HG03460 (cell line): ENCODE measurements at regions not wholly inside any gene's neighbourhood (a gene's known extent, or its start where the extent isn't known, plus 50 kb on each side); places are given as distances from the start of the nearest gene placed in this dataset.
"Not testable (repeated sequence)": the region's sequence is repeated elsewhere in the genome, so short reads cannot be mapped to it uniquely, and the experiment has no call there.

ENCODE experiments used
- ATAC-seq: cut with Tn5 transposase; IDR thresholded peaks from one replicate; pipeline ENCODE4 v1.9.1; 2021; ENCODE audit not compliant: unreplicated experiment

DNA sequence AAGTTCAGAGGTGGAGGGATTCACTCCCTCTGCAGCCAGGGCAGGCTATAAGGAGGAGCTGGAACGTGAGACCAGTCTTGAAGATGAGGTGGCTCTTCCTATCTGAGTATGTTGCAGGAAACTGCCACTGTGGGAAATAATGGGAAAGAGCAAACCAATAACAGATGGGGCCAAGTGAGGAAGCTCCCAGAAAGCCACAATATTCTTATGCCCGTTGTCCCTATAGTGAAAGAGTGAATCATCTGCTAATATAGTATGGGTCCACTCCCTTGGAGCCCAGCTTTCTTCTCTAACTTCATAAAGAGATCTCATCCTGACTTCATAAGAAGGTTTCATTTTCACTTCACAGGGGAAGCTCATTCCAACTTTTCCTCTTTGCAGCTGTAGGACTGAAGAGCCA, 206.4 kb downstream of the BLID start:
- ATAC-seq = no peak

DNA sequence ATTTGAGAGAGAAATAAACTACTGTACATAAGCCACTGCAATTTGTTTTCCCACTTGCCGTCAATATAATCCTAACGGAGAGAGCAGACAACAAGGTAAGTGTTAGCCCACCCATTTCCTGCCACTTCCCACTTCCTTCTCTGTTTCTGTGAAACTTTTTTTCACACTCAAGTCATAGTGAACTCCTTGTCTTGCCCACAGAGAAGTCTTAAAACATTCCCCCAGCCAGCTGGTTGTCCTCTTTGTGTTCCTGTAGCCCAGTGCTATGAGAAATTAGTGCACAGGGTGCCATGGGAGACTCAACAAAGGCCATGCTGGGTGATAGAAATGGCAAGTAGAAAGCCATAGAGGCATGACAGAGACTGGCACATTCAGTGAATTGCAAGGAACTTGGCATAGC, 208.6 kb downstream of the BLID start:
- ATAC-seq = no peak

DNA sequence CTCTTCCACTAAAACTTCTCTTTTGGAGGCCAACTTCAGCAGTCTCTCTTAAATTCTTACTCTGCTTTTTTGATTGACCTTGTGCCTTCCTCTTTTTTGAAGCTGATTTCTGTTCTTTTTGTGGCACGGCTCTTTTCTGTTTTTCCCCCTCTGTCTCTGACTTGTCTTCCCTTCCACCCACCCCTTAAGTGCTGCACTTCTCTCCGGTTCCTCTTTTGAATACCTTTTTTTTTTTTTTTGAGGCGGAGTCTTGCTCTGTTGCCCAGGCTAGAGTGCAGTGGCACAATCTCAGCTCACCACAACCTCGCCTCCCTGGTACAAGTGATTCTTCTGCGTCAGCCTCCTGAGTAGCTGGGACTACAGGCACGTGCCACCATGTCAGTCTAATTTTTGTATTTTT, 211.9 kb downstream of the BLID start:
- no peak for ATAC-seq

DNA sequence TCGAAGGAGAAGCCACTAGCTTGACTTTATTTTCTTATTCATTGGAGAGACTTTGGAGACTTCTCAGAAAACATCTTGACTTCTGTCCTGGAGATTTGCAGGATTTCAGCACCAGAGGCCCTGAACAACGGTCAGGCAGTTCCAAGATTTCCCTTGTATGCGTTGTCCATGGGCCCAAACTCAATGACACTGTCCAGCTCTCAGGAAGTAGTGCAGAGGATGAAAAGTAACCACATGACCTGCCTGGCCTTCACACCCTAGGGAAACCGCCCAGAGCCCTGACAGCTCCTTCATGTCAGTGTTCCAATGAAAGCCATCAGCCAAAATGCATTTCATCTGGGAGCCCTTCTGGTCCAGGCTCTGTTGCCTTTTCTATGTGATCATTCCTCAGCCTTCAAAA, 214.1 kb downstream of the BLID start:
- no peak for ATAC-seq

DNA sequence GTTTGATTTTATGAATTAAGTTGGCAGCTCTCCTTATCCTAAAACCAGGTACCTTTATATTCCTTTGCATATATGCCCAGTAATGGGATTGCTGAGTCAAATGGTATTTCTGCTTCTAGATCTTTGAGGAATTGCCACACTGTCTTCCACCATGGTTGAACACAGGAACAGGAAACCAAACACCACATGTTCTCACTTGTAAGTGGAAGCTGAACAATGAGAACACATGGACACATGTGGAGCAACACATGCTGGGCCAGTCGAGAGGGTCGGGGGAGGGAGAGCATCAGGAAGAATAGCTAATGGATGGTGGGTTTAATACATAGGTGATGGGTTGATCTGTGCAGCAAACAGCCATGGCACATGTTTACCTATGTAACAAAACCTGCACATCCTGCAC, 214.6 kb downstream of the BLID start:
- ATAC-seq = not testable (repeated sequence)

DNA sequence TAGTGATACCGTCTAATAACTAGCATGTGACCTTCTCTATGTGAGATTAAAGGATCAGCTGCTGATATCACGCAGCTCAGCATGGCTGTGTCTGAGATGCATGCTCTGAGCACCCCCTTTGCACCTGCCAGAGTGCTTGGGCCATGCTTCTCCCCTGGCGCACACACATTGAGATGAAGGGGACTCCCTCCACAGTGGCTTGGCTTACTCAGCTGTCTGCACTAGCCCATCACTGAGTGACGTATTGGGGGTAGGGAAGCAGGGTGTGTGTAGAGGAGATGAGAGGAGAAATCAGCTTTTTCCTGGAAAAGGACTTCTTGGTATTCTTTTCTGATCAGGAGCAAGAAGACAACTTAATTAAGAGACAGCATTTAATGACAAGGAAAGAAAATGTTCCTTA, 216.5 kb downstream of the BLID start:
- no peak for ATAC-seq

DNA sequence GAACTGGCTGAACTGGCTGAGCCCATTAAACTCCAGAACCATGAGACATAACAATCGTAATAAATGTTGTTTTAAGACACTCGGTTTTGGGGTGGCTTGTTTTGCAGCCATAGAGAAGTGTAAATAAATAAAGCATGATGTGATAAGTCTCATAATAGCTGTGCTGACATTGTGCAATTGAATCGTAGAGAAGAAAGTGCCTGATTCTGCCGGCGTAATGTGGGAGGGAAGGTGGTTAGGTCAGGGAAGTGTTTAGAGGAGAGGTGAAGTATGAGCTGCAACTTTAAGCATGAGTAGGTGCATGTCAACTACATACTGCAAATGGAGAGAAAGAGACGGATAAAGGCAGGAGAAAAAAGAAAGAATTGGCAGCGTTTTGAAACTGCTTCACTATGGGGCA, 217.1 kb downstream of the BLID start:
- ATAC-seq = no peak

DNA sequence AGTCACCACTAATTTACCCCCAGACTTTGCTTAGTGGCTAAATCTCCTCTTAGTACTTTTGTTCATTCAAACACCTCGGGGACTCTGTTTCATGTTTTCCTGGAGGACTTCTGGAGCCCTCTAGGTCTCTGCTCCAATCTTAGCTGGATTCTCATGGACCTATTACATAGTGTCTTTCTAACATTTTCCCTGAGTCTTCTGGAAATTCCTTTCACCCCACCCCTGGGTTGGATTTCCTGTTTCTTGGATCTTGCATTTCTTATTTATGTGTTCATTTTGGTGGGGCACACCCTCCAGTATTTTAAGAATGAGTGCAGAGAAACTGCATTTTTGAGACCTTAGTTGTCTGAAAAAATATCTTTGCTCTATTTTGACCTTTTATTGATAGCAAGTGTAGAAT, 220.1 kb downstream of the BLID start:
- no peak for ATAC-seq

DNA sequence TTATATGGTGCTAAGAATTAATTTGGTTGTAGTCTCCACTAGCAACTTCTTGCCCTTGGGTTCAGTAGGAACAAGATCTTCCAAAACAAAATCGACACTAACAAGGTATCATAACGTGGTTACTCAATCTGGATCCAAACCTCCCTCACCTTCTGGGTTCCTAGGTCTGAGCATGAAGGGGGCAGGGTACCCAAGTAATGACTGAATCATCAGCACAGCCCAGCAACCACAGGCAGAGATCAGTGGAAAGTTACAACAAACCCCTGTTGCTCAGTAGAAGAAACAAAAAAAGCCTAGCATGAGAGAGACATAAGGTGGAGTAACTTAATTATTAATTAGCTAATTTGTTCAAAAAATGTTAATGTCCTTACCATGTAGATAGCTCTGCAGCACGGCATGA, 221.4 kb downstream of the BLID start:
- no peak for ATAC-seq

DNA sequence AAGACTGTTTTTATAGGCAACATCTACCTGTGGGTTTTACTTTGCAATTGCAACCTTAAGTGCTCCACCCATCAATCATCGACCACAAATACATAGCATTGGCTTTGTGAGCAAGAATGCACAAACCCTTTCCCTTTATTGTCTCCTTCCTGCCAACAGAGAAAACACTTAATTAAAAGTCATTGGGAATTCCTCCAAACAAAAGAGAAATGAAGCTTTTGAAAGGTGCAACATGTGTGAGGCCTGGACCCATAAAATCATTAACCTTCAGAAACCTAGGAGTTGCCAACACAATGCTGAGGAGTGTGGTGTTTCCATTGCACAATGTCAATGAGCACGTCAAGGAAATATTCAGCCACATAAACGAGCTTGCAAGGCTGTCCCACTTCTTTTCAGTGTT, 223.2 kb downstream of the BLID start:
- ATAC-seq = no peak

DNA sequence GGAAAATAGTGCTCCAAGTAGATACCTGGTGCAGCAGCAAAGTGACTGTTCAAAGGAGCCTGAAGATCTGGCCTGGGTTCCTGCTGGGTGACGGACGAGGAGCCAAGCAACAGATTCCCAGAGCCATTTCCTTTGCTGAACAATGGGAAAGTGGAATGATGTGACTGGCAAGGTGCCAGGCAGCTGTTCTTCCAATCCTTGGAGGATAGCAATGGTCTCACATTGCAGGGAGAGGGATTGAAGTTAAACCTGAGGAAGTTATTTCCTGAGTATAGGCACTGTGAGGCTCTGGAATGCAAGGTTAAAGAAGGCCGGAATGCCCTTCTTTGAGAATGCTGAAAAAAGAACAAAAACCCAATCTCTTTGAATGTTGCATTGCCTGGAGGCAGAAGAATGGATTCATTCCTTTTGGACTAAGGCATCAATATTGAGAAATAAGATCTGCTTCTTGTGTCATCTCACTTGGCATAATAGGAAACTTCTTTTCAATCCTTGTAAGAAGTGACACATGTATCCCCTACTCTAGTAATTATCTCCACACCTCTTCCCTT, 223.8 kb downstream of the BLID start:
- ATAC-seq = no peak

DNA sequence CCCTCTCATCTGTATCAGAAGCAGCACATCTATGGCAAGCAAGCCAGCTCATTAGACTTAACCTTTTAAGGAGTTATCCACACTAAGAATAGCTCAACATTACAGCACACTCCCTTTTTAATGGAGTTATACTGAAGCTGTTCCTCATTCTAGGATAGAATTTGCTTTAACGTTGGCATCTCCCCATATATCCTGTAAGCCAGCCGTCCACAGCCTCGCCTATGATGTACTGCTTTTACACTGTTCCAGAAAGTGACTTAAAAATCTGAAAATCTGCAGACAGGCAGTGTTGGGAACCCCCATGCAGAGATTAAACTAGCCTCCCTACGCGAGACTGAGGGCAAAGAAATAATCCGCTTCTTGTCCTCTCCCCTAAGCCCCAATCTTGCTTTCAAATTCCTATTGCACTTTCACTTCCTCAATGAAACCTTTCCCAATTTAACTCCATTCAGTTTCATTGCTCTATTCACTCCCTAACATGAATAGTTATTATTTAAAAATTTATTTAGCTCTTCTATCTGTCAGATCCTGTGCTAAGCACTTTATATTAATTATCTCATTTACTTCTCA, 225.0 kb downstream of the BLID start:
- no peak for ATAC-seq

DNA sequence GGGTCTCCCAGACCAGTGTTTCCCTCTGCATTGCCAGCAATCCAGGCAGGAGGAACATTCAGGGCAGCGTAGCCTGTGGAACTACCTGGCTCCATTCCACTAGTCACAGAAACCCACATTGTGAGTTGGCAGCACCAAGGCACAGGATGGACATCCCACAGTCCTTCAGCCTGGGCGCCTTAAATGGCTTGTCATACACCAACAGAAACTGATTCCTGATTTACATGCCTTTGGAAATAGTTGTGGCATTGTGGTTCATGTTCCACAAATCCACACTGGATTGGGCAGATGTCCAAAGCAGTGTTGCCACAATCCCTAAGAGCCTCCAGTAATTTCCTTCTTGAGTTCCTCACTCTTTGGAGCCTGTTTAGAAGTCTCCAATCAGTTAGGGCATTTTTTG, 225.6 kb downstream of the BLID start:
- no peak for ATAC-seq

DNA sequence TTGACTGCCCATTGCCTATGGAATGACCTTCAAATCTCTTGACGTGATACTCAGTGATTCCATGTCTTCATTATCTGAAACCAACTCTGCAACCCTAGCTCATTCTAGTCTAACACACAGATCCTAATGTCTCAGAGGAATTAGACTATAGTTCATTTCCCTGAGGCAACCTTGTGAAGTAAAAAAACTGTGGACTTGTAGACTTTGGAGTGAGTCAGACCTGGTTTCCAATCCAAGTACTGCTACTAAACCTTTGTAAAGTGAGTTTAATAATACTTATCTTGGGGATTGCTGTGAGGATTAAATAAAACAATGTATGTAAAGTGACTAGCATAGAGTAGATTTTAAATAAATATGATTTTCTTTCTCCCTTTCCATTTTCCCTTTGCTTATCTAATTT, 226.1 kb downstream of the BLID start:
- ATAC-seq = no peak

DNA sequence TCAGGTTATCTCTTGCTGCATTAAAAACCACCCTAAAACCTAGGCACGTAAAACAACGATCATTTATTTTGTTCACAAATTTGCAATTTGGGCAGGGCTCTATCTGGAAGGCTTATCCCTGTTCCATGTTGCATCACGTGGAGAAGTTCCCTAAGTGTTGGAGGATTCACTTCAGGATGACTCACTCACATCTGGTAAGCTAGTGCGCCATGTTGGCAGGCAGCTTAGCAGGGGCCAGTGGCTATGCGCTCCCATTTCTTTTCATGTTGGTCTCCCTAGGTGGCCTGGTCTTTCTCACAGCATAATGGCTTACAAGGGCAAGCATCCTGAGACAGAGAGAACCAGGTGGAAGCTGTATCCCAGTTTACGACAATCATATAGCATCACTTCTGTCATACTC, 226.8 kb downstream of the BLID start:
- ATAC-seq = no peak

DNA sequence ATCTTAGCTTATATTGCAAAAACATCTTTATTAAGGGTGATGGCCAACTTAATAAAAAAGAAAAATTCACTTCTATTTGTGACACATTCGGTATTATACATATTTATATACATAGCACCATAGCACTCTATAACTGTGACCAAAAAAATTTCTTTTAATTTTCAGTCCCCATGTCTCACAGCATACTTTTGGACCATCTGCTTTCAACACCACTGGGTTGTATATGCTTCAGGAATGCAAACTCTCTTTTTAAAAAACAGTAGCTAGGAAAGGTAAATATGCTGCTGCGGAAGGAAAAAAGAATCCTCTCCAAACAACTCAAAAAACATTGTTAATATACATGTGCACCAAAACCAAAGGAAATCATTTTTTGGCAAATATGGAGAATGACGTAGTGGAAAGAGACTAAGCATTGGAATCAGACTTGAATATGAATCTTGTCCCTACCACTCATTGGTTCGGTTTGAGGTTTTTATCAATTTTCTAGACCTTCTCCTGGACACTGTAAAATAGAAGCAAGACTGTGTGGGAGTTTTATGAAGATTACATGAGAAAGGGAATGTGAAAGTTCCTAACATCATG, 227.9 kb downstream of the BLID start:
- no peak for ATAC-seq

DNA sequence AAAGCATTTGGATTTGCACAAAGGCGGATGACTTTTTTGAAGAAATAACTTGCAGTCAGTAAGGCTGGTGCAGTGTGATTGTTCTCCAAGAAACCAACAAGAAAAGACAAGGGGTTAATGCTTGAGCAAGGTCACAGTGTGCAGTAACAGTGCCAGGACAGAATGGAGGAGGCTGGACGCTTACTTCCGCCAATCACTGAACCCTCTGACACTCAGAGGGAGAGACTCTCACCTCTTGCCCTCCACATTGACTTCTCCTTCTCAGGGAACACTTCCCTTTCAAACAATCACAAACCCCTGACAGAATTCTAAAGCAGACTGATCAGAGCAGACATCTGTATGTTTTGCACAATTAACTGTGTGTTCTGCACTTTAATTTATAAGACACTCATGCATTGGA, 228.4 kb downstream of the BLID start:
- ATAC-seq = no peak

DNA sequence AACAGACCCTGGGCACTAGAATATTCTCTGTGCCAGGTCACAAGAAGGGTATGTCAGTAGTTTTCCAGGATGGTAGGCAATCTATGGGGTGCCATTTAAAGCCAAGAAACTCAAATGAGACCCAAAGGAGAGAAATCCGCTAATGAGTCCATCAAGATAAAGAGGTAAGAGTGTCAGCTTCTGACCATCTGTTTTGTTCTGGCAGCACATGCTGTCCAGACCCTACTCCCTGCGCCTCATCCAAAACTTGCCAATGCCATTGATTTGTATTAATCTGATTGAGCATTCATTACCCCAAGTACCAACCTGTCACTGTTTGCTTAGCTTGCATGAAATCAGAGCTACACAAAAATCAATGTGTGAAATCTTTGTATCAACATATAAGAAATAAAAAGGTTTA, 229.0 kb downstream of the BLID start:
- ATAC-seq = no peak

DNA sequence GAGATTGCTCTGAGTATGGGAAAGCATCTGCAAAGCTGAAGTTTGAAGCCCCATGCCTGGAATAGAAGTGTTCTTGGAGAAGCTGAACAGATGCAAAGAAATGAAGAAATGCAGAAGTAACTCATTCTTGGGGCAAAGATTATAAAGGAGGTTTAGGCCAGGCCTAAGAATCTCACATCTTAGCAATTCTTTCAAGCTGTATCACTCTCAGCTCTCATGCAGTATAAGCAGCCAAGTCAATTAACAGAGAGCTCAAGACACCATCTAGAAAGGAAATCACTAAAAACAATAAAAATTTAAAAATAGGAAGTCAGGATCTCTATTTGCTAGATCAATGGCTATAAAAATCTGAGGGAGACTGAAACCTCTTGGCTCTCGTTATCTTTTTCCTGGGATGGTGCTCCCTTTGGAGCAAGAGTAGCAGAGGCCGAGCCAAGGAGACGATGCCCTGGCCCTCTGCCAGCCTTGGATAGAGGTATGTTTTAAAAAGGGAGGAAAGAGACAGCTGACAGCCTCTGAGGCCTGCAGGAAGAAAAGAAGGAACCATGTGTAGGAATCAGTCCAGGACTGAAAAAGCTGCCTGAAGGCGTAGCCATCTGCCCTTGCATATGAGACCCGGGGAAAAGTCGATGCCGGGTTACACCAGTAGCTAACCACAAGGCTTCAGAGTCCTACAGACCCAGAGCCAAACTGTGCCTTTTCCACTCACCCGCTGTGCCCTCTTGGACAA, 229.8 kb downstream of the BLID start:
- ATAC-seq = no peak

DNA sequence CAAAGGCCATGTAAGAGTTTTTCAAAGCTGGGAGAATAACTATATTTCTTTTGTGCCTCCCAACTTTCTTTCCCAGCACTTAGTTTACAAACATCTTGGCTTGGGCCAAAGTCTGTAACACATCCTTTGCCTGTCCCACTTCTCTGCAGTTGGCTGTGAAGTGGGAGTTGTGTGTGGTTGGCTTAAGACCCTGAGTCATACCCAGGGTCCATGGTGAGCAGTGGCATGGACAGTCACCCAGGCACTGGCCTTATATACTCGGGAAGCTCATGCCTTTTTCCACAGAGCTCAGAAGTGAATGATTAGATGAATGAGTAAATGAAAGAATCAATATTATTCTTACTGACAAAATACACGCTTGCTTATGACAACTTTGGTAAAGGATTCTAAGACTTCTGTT, 231.4 kb downstream of the BLID start:
- ATAC-seq = no peak

DNA sequence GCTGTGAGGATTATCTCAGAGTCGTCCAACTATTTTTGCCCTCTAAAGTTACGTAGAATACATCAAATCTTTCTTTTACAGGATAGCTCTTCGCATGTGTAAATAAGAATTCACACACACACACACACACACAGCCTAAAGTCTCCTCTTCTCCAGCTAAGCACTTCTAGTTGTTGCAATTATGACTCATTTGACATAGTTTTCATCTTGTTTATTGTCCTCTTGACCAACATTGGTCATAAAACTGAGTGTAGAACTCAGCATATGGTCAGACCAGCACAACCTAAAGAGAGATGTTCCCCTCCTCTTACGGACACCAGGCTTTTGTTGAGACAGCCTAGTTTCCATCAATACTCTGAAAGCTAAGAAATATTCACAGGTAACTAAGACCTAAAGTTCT, 234.2 kb downstream of the BLID start:
- ATAC-seq = no peak

DNA sequence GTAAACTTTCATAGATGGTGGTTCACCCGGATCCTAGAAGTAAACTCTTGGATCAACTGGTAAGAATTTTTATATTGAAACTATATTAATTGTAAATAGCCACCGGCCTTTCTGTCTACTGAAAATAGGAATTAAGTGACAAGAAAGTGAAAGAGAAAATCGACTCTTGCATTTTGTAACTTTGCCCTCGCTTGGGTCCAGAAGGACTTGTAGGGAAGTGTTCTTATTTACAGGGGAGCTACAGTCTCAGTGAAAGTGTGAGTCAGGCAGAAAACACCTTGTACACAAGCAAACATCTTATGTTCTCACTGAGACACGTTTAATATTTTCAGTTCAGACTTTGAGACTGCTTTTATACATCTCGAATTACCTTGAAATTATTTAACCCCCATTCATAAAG, 238.9 kb downstream of the BLID start:
- no peak for ATAC-seq

DNA sequence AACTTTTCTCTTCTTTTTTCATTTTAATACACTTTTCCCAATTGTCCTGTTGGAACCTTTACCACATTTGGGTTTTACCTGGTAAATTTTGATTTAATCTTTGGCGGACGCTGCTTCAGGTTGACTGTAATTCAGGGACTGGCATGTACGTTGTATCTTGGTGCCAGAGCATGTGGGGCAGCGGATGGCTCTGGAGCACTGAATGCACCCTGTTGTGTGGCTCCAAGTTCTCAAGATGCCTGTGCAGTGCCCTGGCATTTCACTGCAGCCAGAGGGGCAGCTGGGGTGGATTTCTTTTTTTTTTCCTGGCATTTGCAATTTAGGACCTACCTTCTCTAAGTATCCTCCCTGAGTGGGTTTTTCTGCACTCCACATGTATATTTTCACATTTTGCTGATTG, 242.2 kb downstream of the BLID start:
- no peak for ATAC-seq
